HG02852 (cell line): ENCODE measurements at regions not wholly inside any gene's neighbourhood (a gene's known extent, or its start where the extent isn't known, plus 50 kb on each side); places are given as distances from the start of the nearest gene placed in this dataset.

Experiments used
- ATAC-seq: cut with Tn5 transposase; IDR thresholded peaks from one replicate; pipeline ENCODE4 v1.9.1; 2021; ENCODE audit warnings: mild to moderate bottlenecking, moderate library complexity; ENCODE audit not compliant: unreplicated experiment

DNA sequence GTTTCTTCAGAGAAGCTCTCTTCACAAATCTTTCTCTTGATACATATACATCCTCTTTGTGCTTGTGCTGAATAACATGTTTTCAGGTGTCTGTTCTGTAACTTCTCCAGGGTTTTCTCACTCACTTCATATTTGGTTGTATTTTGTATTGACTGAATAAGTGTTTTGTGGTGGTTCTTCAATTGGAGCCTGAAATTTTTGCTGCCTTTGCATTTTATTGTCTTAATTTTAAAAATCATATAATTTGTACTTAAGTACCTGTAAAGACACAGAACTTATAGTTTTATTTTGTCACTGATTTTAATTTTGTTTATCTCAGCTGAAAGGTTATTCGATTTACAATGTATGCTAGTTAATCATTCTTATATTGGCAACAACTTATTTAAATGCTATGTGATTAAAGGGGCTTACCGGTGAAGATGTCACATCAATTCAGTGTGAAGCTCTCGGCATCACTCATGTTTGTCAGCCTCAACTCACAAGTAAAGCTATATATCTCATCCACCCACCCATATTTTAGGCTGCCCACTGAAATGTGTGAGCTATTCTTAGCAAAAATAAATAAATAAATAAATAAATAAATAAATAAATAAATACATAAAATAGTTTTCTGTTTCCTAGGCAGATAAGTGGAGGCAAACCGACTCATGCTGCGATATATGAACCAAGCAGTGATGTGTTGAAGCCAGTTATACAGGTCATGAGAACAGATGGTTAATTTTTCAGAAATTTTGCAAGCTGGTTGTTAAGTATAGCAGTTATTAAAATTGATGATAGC lies 76.4 kb upstream of the FSTL5 start:
- ATAC-seq, result no peak

DNA sequence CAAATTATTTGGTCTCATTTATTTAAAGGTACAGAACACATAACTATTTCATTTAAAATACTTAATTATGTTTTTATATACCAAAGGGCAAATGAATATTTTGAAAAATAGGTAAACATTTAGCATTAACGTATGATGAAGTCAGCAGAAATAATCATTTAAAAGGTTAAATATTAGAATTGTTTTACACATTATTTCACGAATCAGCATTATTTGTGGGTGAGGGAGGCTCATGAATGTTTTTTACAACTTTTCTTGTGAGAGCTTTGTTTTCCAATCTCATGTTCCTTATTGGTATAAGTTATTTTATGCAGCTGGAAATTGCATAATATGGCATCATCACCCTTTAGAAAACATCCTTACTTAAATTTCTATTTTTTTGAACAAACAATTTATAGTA lies 73.9 kb upstream of the FSTL5 start:
- no peak for ATAC-seq

DNA sequence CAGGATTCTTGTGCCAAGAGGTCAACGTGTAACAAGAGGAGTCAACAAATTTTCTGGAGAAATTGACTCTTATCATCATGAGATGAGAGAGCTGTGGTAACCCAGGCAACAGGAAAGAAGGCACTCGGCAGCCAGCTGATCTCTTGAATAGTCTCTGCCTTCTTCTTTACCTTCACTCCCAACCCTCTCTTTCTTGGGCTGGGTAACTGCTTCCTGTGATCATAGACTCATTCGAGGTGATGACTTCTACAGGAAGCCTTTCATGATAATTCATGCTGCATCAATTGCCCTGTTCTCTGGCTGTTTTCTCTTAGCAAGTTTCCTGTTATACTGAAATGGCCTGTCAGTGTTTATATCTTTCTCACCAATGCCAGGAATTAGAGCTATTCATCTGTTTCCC lies 70.8 kb upstream of the FSTL5 start:
- ATAC-seq, result no peak

DNA sequence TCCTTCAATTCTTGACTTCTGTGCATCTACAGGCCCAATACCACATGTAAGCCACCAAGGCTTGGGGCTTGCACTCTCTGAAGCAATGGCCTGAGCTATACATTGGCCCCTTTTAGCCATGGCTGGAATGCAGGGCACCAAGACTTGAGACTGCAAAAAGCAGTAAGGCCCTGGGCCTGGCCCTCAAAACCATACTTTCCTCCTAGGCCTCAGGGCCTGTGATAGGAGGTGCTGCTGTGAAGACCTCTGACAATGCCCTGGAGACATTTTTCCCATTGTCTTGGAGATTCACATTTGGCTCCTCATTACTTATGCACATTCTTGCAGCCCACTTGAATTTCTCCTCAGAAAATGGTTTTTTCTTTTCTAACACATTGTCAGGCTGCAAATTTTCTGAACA lies 68.5 kb upstream of the FSTL5 start:
- ATAC-seq, result no peak

DNA sequence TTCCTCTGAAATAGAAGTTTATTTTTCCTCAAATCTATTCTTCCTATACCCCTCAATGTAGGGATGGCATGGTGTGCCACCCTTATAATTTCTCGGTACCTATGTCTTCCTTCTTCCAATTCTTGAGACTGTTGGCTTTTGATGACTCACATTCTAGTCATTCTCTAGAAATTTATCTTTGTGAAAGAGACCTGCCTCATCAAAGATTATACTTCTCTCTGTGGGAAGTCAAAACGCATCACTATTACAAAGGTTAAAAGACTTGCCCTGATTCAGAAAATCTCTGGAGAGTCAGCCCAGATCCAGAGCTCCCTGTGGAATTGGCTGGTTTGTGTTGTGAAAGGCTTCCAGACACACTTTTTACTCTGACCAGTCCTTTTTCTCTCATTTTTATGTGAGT lies 65.9 kb upstream of the FSTL5 start:
- ATAC-seq, result no peak

DNA sequence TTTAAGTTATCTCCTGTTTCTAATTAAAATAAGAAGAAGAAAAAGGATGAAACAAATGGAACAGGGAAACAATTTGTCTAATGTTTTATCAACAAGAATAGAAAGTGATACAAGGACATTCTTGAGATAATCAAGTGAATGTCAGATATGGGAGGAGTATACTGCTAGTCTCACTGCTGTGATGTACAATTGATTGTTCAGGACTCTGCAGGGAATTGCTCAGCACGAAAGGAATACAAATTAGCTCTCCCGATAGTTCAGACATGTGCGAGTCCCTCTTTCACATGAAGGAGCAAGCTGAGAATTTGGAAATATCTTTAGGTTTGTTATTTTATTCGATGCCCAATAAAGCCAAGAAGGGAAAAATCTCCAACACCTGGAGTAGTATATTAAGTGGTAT lies 57.3 kb upstream of the FSTL5 start:
- no peak for ATAC-seq
